C4-2B (cell line): ENCODE measurements at regions not wholly inside any gene's neighbourhood (a gene's known extent, or its start where the extent isn't known, plus 50 kb on each side); places are given as distances from the start of the nearest gene placed in this dataset.
"Not testable (repeated sequence)": the region's sequence is repeated elsewhere in the genome, so short reads cannot be mapped to it uniquely, and the experiment has no call there.

Experiments used
- CTCF ChIP-seq: fragments of 450-650 bp; conservative IDR thresholded peaks from 2 replicates; pipeline ENCODE4 v1.5.1; 2017; ENCODE audit warnings: mild to moderate bottlenecking
- ZFX ChIP-seq: fragments of 450-650 bp; IDR thresholded peaks from 2 replicates; pipeline ENCODE4 v1.6.1; 2017

- TF ChIP-seq CTCF, ZFX: not testable (repeated sequence)
Measured at GRCh38 chr1:149269833-149270232, 166.5 kb upstream of the NBPF9 start.
